GM18951 (cell line): ENCODE measurements at regions not wholly inside any gene's neighbourhood (a gene's known extent, or its start where the extent isn't known, plus 50 kb on each side); places are given as distances from the start of the nearest gene placed in this dataset.

Experiments
- POLR2A ChIP-seq: IDR thresholded peaks from 4 replicates; pipeline ENCODE4 v1.6.1; 2011; ENCODE audit warnings: mild to moderate bottlenecking; ENCODE audit not compliant: insufficient read length, insufficient read depth; ENCODE audit errors: extremely low read depth
- in situ Hi-C: fragments of 300-500 bp; cut with MboI; formaldehyde crosslinking; loops from one replicate; pipeline ENCODE4 v1.12.0; 2022; ENCODE audit warnings: low sequenced_read_pairs, mixed read lengths, inconsistent platforms; ENCODE audit not compliant: unreplicated experiment

DNA sequence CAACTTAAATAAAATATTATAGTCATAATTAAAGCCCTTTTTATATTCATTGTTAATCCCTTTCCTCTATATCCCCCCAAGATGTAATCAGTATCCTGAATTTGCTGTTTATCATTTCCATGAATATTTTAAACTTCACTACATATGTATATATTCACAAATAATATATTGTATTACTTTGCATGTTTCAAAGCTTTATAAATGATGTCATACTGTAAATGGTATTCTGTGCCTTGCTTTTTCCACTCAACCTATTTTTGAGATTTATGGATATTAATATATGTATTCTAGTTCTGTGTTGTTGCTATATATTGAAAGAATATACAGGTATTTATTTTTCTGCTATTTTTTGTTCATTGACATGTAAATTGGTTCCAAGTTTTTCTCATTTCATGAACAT lies 173.1 kb downstream of the CCDC71L start:
- TF ChIP-seq POLR2A: no peak
- in situ Hi-C loops: no loop called here

DNA sequence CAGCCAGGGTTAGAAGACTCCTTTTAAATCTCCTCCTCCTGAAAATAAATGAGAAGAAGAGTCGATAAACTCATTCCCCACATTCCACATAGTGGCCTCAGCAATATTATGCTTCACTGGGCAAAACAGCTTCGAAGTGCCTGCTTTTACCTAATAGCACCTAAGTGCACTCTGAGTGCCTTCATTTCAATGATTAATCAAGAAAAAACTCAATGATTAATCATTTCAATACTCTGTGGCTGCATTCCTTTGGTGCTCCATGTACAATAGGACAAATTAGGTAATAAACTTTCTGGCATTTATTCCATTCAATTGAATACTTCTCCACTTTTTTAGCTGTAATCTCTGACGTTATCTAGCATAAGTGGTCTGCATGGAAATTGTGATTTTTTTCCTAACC lies 174.6 kb downstream of the CCDC71L start:
- TF ChIP-seq POLR2A: no peak
- in situ Hi-C loops: no loop called here

DNA sequence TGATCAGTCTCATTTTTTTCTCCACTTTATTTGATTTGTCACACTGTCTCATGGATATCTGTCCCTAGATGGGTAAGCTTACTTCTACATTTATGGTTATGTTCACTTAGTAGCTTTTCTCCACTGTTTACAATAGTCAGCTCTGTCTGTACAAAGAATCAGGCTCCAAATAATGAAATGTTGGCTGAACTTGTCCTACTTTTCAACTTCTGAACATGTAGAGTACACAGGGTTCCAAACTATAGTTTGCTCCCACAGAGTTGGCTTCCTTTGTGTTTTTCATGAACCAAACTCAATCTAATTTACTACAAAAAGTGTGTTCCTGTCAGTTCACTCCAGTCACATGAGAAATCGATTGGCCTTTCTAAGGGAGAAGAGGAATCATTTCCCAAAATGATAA lies 175.0 kb downstream of the CCDC71L start:
- in situ Hi-C loops: no loop called here
- no peak for TF ChIP-seq POLR2A

DNA sequence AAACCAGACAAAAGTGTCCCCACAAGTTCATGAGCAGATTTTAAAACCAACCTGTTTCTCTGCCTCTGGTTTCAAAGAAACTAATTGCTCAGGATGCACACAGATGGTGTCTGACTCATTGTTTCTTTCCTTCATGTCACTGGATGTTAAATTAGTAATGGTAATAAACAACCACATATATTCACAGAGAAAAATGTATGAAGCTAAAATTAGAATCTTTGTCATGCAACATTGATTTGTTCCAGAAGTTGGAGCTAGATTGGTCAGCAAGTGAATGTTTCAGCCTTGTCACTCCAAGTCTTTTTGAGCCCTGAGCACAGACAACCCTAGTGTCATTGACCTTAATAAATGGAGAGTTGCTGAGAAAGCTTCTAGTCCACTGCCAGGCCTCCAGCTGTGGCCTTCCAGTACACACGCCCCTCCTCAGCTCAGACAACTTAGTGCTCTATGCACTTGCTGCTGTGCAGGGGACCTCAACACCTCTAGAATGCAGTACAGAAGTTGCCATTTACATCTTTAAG lies 175.9 kb downstream of the CCDC71L start:
- in situ Hi-C loops: no loop called here
- no peak for TF ChIP-seq POLR2A

DNA sequence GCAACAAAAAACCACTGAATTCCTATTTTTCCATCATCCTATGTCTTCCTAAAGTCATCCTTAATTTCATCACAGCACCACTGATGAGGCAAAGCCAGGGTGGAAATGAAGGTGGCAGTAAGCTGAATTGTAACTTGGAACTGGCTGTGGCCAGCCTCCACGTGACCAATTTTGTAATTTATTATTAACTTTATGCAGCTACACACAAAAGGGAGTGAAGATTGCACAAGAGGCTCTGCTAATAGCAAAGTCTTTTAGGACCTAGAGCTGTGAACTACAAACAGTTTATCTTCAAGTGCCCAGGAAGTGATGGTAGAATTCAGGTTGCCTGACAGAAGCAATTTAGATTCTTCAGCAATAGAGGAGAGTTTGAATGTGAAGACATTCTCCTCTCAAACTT lies 176.4 kb downstream of the CCDC71L start:
- TF ChIP-seq POLR2A: no peak
- in situ Hi-C loops: no loop called here

DNA sequence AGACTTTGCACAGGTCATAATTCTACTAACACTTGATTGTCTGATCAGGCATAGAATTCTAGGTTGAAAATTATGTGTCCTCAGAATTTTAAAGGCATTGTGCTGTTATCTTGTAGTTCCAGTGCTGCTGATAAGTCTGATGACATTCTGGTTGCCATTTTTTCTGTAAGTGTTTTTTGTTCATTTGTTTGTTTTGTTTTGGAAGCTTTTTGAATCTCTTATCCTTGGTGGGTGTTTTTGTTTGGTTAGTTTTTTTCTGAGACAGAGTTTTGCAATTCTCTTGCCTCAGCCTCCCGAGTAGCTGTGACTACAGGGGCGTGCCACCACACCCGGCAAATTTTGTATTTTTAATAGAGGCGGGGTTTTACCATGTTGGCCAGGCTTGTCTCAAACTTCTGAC lies 178.9 kb downstream of the CCDC71L start:
- TF ChIP-seq POLR2A: no peak
- in situ Hi-C loops: no loop called here

DNA sequence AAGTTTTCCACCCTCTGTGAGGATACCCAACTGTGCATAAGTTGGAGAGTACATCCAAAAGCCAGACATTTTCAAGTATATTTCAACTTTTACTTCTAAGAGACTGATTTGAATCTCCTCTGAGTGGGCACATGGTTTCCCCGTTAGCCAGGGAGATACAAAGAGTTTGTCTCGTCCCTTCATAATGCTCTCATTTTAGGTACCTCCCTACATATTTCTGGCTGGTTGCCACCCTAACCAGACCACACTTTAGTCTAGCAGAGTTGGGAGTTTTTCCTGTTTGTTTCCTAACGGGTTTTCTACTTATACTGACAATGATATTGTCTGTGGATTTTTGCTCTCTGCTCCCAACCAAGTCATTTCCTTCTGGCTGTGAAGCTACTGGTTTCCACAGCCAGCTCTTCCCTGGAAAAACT lies 180.3 kb downstream of the CCDC71L start:
- in situ Hi-C loops: no loop called here
- TF ChIP-seq POLR2A: no peak

DNA sequence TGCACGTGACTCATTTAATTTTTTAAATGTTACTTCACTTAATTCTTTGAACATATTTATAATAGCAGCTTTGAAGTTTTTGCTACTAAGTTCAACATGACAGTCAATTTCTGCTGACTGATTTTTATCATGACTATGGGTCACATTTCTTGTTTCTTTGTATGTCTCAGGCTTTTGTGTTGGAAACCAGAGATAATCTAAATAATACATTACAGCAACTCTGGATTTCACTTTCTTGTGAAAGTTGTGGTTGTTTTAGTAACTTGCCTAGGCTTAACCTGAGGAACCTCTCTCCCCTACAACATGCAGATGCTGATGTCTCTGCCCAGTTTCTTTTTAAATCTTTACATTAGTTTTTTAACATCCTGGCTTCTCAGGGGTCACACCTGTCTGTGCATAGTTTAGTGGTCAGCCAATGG lies 180.8 kb downstream of the CCDC71L start:
- no peak for TF ChIP-seq POLR2A
- in situ Hi-C loops: no loop called here

DNA sequence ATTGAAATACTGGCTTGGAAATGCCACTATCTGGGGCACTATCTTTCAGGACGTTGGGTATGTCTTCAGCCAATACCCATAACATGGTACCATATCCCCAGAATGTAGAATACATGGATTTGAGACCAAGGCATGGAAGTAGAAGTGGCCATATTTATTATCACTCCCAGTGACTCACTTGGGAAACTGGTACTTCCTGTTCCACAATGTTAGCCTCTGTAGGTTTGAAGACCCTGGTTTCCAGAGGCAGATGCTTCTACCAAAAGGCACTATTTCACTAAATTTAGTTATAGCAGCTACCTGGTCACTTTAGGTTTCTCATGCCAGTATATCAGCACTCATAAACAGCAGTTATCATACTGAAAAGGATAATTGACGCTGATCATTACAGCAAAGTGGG lies 184.2 kb downstream of the CCDC71L start:
- in situ Hi-C loops: no loop called here
- TF ChIP-seq POLR2A: no peak

DNA sequence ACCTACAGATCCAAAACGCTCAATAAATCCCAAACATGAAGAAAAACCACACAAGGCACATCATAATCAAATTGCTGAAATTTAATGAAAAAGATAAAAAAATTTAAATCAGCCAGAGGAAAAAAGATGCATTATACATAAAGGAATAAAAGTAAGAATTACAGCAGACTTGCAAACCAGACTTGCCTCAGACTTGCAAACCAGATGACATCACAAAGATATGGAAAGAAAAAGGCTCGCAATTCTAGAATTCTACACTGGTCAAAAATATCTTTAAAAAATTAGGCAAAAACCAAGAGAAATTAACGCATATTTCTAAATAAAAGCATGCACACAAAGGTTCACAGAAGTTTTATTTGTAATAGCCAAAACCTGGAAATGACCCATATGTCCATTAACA lies 188.0 kb upstream of the NAMPT start:
- TF ChIP-seq POLR2A: no peak
- in situ Hi-C loops: no loop called here

DNA sequence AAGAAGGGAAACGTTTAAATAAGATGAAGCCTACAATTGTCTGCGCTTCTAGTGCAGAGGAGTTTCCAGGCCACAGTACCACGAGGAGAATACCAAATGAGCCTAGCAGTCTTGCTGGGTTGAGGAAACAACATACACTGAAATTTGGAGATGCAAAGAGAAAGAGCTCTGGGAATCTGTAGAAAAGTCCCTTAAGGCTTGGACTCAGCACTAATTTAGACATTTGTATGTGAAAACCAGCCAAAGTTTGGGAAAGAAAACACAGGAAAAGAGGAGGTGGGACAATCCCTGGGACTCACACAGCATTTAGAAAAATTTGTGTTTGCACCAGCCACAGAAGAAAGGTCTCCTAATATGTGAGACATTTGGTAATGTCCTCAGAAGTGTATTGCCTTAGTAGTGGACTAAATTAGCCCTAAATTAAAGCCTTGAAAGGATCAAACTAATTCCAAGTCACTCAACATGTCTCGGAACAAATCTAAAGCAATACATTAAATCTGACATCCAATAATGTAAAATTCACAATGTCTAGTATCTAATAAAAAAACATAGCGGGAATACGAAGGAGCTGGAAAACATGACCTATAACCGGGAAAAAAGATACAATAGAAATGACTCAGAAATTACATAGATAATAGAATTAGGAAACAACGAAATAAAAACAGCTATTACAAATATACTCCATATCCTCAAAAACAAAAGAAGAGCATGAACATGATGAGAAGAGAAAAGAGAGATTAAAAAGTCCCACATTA lies 187.1 kb upstream of the NAMPT start:
- no peak for TF ChIP-seq POLR2A
- in situ Hi-C loops: no loop called here

DNA sequence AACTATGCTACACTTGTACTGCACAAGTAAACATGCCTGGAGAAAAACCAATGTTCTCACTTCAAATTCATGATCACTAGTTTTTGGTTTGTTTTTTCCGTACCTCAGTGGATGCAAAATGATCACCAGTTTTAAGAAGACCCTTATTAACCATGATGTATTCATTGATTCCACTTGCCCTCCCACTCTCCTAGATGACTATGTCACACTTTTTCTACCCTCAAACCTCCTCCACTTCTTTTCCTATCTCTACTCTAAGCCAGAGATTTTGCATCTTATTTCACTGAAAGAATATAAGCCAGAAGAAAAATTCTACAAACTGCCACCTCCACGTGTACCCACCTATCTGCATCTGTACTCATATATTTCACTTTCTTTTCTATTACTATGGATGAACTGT lies 186.2 kb upstream of the NAMPT start:
- in situ Hi-C loops: no loop called here

DNA sequence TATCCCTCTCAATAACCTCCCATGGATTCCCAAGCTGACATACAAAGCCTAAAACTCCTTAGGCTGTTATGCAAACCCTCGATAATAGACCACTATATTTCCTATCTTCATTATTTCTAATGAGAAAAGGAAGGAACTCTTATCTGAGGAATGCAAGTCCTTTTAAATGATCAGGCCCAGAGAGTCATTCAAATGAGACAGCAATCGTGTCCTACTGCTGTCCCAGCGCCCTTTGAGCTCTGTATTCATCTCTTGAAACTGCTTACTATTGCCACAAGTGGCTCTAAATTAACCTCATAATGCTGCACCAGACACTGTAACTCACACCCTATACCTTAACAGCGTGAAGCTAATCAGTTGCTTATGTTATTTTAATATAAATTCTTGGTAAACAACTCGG lies 182.1 kb upstream of the NAMPT start:
- in situ Hi-C loops: loop anchor here (5.0 kb wide), 1 partner anchor 290 kb away; no protein-coding TSS in a partner anchor
- no peak for TF ChIP-seq POLR2A

More for the DNA sequence above, 186.2 kb upstream of the NAMPT start:
- TF ChIP-seq POLR2A: no peak

DNA sequence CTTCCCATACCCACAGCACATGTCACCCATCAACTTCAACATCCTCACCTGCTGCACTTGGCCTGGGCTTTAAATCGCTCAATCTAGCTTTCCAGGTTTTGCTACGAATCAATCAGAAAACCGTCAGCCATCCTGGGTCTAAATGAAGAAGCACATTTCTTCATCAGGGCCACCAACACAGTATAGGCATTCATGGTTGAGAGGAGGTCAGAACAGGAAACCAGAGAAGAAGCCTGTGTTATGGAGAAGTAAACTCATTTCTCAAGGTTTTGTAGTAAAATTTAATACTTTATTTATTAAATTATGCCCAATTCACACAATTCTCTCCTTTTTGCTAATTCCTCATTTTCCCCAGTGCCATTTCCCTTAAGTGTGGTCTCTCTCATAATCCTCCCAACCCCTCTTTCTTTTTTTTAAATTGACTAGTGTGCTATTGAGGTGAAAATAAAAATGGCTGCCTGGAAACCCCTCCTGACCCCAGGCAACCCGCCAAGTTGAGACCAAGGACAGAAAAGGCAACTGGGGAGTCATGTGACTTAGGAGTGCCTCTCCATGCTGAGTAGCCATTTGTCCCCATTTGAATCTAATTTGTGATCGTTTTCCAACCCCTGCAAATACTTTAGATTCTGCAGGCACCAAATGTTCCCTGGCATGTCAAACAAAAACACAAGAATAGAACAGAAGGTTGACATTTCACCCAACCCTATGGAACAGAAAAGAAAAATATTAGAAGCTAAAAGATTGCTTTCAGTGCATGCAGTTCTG lies 181.1 kb upstream of the NAMPT start:
- no peak for TF ChIP-seq POLR2A
- in situ Hi-C loops: loop anchor here (5.0 kb wide), 1 partner anchor 289 kb away; no protein-coding TSS in a partner anchor
